ENCODE measurements at regions not wholly inside any gene's neighbourhood (a gene's known extent, or its start where the extent isn't known, plus 50 kb on each side); places are given as distances from the start of the nearest gene placed in this dataset.
"Not testable (repeated sequence)": the region's sequence is repeated elsewhere in the genome, so short reads cannot be mapped to it uniquely, and the experiment has no call there.

GRCh38 chr2:56801770-56802169, 618.0 kb downstream of the CCDC85A start:
- no peak for DNase-seq (ENCODE audit: low read depth in 2 of 2)

- DNase-seq (ENCODE audit: low read depth in 2 of 2) = no peak
These were observed 619.8 kb downstream of the CCDC85A start for GRCh38 chr2:56803596-56803995.

- no peak for DNase-seq (ENCODE audit: low read depth in 2 of 2)
These were observed 623.1 kb downstream of the CCDC85A start for GRCh38 chr2:56806924-56807323.

- DNase-seq (ENCODE audit: low read depth in 2 of 2) = no peak
These were observed 624.1 kb downstream of the CCDC85A start for GRCh38 chr2:56807861-56808260.

- DNase-seq (ENCODE audit: low read depth in 2 of 2) = no peak
These were observed 627.6 kb downstream of the CCDC85A start for GRCh38 chr2:56811401-56811800.

GRCh38 chr2:56812432-56812831, 628.6 kb downstream of the CCDC85A start:
- DNase-seq (ENCODE audit: low read depth in 2 of 2) = no peak

- DNase-seq (ENCODE audit: low read depth in 2 of 2) = no peak
These were observed 629.7 kb downstream of the CCDC85A start for GRCh38 chr2:56813490-56813889.

GRCh38 chr2:56816666-56817065, 632.9 kb downstream of the CCDC85A start:
- DNase-seq (ENCODE audit: low read depth in 2 of 2) = no peak

- DNase-seq (ENCODE audit: low read depth in 2 of 2) = no peak
These were observed 648.0 kb downstream of the CCDC85A start for GRCh38 chr2:56831780-56832179.

- no peak for DNase-seq (ENCODE audit: low read depth in 2 of 2)
These were observed 650.9 kb downstream of the CCDC85A start for GRCh38 chr2:56834686-56835085.

GRCh38 chr2:56840009-56840408, 656.2 kb downstream of the CCDC85A start:
- not testable (repeated sequence) for DNase-seq (ENCODE audit: low read depth in 2 of 2)

GRCh38 chr2:56860991-56861390, 677.2 kb downstream of the CCDC85A start:
- no peak for DNase-seq (ENCODE audit: low read depth in 2 of 2)

GRCh38 chr2:56871644-56872043, 687.9 kb downstream of the CCDC85A start:
- DNase-seq (ENCODE audit: low read depth in 2 of 2) = no peak

GRCh38 chr2:56874717-56875116, 690.9 kb downstream of the CCDC85A start:
- no peak for DNase-seq (ENCODE audit: low read depth in 2 of 2)

- DNase-seq (ENCODE audit: low read depth in 2 of 2) = no peak
These were observed 705.9 kb downstream of the CCDC85A start for GRCh38 chr2:56889738-56890137.

- no peak for DNase-seq (ENCODE audit: low read depth in 2 of 2)
These were observed 708.6 kb downstream of the CCDC85A start for GRCh38 chr2:56892382-56892781.

- no peak for DNase-seq (ENCODE audit: low read depth in 2 of 2)
These were observed 715.2 kb downstream of the CCDC85A start for GRCh38 chr2:56898986-56899385.

GRCh38 chr2:56912490-56912889, 728.7 kb downstream of the CCDC85A start:
- no peak for DNase-seq (ENCODE audit: low read depth in 2 of 2)

- no peak for DNase-seq (ENCODE audit: low read depth in 2 of 2)
These were observed 735.0 kb downstream of the CCDC85A start for GRCh38 chr2:56918790-56919189.

- no peak for DNase-seq (ENCODE audit: low read depth in 2 of 2)
These were observed 750.2 kb downstream of the CCDC85A start for GRCh38 chr2:56933976-56934375.

- DNase-seq (ENCODE audit: low read depth in 2 of 2) = no peak
These were observed 751.1 kb downstream of the CCDC85A start for GRCh38 chr2:56934866-56935265.

GRCh38 chr2:56940054-56940453, 756.3 kb downstream of the CCDC85A start:
- no peak for DNase-seq (ENCODE audit: low read depth in 2 of 2)

- no peak for DNase-seq (ENCODE audit: low read depth in 2 of 2)
These were observed 769.1 kb downstream of the CCDC85A start for GRCh38 chr2:56952871-56953270.

- DNase-seq (ENCODE audit: low read depth in 2 of 2) = no peak
These were observed 776.8 kb downstream of the CCDC85A start for GRCh38 chr2:56960581-56960980.

GRCh38 chr2:56962673-56963072, 778.9 kb downstream of the CCDC85A start:
- no peak for DNase-seq (ENCODE audit: low read depth in 2 of 2)

Measured in stimulated activated CD8-positive, alpha-beta memory T cell treated with anti-CD3 and anti-CD28 coated beads, Interleukin-7, amount 100 ng/mL, for 1 hour (primary cell).